Neural cell (in vitro differentiated cells): ENCODE measurements at regions not wholly inside any gene's neighbourhood (a gene's known extent, or its start where the extent isn't known, plus 50 kb on each side); places are given as distances from the start of the nearest gene placed in this dataset.

Experiments used
- H2AFZ ChIP-seq: fragments of 200-600, 300-800 bp; sonication (generic), shearing (Covaris generic); 2 replicates; pipeline ENCODE4 v1.6.0; 2014; ENCODE audit warnings: low read depth, mild to moderate bottlenecking, antibody characterized with exemption, low read length, moderate library complexity
- H3F3A ChIP-seq: fragments of 200-600 bp; shearing (Covaris generic); 2 replicates; pipeline ENCODE4 v1.6.1; 2016; ENCODE audit warnings: mild to moderate bottlenecking, moderate library complexity, mixed read lengths, antibody characterized with exemption, low read length; ENCODE audit not compliant: insufficient read depth, poor library complexity, severe bottlenecking
- H3K27ac ChIP-seq: fragments of 200-600, 300-800 bp; sonication (generic), shearing (Covaris generic); 2 replicates; pipeline ENCODE4 v1.5.1; 2014; ENCODE audit warnings: mild to moderate bottlenecking, low read length, moderate library complexity
- H3K27me3 ChIP-seq: fragments of 300-800, 200-600 bp; sonication (generic), shearing (Covaris generic); 2 replicates; pipeline ENCODE4 v1.6.0; 2014; ENCODE audit warnings: mild to moderate bottlenecking, low read depth, low read length, moderate library complexity; ENCODE audit not compliant: insufficient read depth
- H3K36me3 ChIP-seq: fragments of 300-800, 200-600 bp; sonication (generic), shearing (Covaris generic); 2 replicates; pipeline ENCODE4 v1.5.1; 2014; ENCODE audit warnings: mild to moderate bottlenecking, antibody characterized with exemption, low read length, moderate library complexity; ENCODE audit not compliant: insufficient read depth
- H3K4me2 ChIP-seq: fragments of 300-800, 200-600 bp; sonication (generic), shearing (Covaris generic); 2 replicates; pipeline ENCODE4 v1.6.0; 2014; ENCODE audit warnings: mild to moderate bottlenecking, low read length
- H3K4me3 ChIP-seq: fragments of 300-800, 200-600 bp; sonication (generic), shearing (Covaris generic); 2 replicates; pipeline ENCODE4 v1.5.1; 2014; ENCODE audit warnings: mild to moderate bottlenecking, low read length, moderate library complexity
- H3K79me2 ChIP-seq: fragments of 200-600 bp; shearing (Covaris generic); replicated peaks from 2 replicates; pipeline ENCODE4 v1.6.0; 2014; ENCODE audit warnings: mild to moderate bottlenecking, low read length, moderate library complexity; ENCODE audit not compliant: insufficient read depth
- H3K9ac ChIP-seq: fragments of 300-800, 200-600 bp; sonication (generic), shearing (Covaris generic); 2 replicates; pipeline ENCODE4 v1.6.1; 2016; ENCODE audit warnings: mild to moderate bottlenecking, low read length, mixed read lengths
- H3K9me2 ChIP-seq: fragments of 200-600 bp; shearing (Covaris generic); 2 replicates; pipeline ENCODE4 v1.6.1; 2016; ENCODE audit warnings: mild to moderate bottlenecking, low read length, mixed read lengths; ENCODE audit not compliant: insufficient read depth
- H3K9me3 ChIP-seq: fragments of 200-600, 300-800 bp; sonication (generic), shearing (Covaris generic); 2 replicates; pipeline ENCODE4 v1.6.1; 2016; ENCODE audit warnings: mild to moderate bottlenecking, mixed run types, low read length, moderate library complexity, mixed read lengths
- H4K20me1 ChIP-seq: fragments of 200-600 bp; shearing (Covaris generic); 2 replicates; pipeline ENCODE4 v1.6.1; 2016; ENCODE audit warnings: mild to moderate bottlenecking, mixed run types; ENCODE audit not compliant: insufficient read depth
- EP300 ChIP-seq: fragments of 450-650 bp; conservative IDR thresholded peaks from 2 replicates; pipeline ENCODE4 v1.6.1; 2014; ENCODE audit warnings: antibody characterized with exemption, mild to moderate bottlenecking, moderate library complexity; ENCODE audit not compliant: poor library complexity, severe bottlenecking
- EZH2 ChIP-seq: fragments of 200-600, 300-800 bp; shearing (Covaris generic), sonication (generic); IDR thresholded peaks from 2 replicates; pipeline ENCODE4 v1.6.1; 2014; ENCODE audit warnings: antibody characterized with exemption, low read length, borderline replicate concordance, mild to moderate bottlenecking; ENCODE audit not compliant: insufficient read depth, poor library complexity, severe bottlenecking
- MXI1 ChIP-seq: fragments of 450-650 bp; conservative IDR thresholded peaks from 2 replicates; pipeline ENCODE4 v1.6.1; 2014; ENCODE audit warnings: antibody characterized with exemption, mild to moderate bottlenecking; ENCODE audit not compliant: poor library complexity, severe bottlenecking
- POLR2AphosphoS5 ChIP-seq: IDR thresholded peaks from 2 replicates; pipeline ENCODE4 v1.6.1; 2012
- RAD21 ChIP-seq: fragments of 450-650 bp; conservative IDR thresholded peaks from 2 replicates; pipeline ENCODE4 v1.6.1; 2014; ENCODE audit warnings: antibody characterized with exemption, mild to moderate bottlenecking, moderate library complexity
- SMC3 ChIP-seq: fragments of 450-650 bp; conservative IDR thresholded peaks from 2 replicates; pipeline ENCODE4 v1.6.1; 2014; ENCODE audit warnings: antibody characterized with exemption, mild to moderate bottlenecking, moderate library complexity; ENCODE audit not compliant: poor library complexity
- TAF1 ChIP-seq: IDR thresholded peaks from 2 replicates; pipeline ENCODE4 v1.6.1; 2012; ENCODE audit warnings: low read depth
- TF ChIP-seq, protein P1 (sequence below): fragments of 450-650 bp; IDR thresholded peaks from 2 replicates; pipeline ENCODE4 v1.5.1; 2014; ENCODE audit warnings: antibody characterized with exemption, mild to moderate bottlenecking, moderate library complexity; ENCODE audit not compliant: poor library complexity, severe bottlenecking

DNA sequence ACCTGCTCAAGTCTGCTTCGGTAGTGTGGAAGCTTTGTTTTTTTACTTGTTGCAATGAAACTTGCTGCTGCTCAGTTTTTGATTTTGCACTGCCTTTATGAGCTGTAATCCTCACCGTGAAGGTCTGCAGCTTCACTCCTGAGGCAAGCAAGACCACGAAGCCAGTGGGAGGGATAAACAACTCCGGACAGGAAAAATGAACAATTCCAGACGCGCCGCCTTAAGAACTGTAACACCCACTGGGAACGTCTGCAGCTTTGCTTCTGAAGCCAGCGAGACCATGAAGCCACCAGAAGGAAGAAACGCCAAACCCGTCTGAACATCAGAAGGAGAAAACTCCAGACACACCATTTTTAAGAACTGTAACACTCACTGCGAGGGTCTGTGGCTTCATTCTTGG, 245.7 kb upstream of the REG3G start:
- H3F3A ChIP-seq: no peaks in the 10 kb centered on the region
- H3K4me2 ChIP-seq: no peak overlapping the region
- H3K79me2 ChIP-seq: no peaks in the 10 kb centered on the region
- H3K9ac ChIP-seq: no peak overlapping the region
- H2AFZ ChIP-seq: no peak overlapping the region
- no peak overlapping the region for H3K4me3 ChIP-seq
- H3K9me2 ChIP-seq: no peaks in the 10 kb centered on the region
- H4K20me1 ChIP-seq: no peaks in the 10 kb centered on the region
- H3K9me3 ChIP-seq: no peaks in the 10 kb centered on the region
- H3K27ac ChIP-seq: peak overlapping the region; percentile 34
- H3K27me3 ChIP-seq: no peaks in the 10 kb centered on the region
- no peaks in the 10 kb centered on the region for H3K36me3 ChIP-seq
- TF ChIP-seq MXI1: no peak
- TF ChIP-seq TAF1: no peak
- no peak for TF ChIP-seq EP300
- TF ChIP-seq POLR2AphosphoS5: no peak
- no peak for TF ChIP-seq EZH2
- TF ChIP-seq, protein P1, sequence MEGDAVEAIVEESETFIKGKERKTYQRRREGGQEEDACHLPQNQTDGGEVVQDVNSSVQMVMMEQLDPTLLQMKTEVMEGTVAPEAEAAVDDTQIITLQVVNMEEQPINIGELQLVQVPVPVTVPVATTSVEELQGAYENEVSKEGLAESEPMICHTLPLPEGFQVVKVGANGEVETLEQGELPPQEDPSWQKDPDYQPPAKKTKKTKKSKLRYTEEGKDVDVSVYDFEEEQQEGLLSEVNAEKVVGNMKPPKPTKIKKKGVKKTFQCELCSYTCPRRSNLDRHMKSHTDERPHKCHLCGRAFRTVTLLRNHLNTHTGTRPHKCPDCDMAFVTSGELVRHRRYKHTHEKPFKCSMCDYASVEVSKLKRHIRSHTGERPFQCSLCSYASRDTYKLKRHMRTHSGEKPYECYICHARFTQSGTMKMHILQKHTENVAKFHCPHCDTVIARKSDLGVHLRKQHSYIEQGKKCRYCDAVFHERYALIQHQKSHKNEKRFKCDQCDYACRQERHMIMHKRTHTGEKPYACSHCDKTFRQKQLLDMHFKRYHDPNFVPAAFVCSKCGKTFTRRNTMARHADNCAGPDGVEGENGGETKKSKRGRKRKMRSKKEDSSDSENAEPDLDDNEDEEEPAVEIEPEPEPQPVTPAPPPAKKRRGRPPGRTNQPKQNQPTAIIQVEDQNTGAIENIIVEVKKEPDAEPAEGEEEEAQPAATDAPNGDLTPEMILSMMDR: no peak
- TF ChIP-seq SMC3: no peak

DNA sequence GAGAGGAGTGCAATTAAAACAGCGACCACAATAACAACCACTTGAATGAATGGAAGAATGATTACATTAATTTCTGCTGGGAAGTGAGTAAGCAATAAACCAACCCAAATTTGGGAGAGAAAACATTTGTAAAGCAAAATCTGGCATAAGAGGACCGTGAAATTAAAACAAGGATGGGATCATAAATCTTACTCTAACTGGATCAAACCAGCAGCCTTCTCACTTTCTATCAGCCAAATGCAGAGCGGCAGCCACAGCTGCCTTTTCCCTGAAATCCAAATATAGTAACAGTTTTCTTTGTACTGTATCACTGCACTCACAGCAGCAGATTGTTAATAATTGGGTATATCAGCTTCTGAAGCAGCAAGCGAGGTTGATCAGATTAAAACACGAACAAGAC, 245.2 kb upstream of the REG3G start:
- TF ChIP-seq TAF1 (no peak), RAD21 (no peak), POLR2AphosphoS5 (peak; percentile 51)
- TF ChIP-seq, protein P1: no peak
- no peaks in the 10 kb centered on the region for H3K9me3 ChIP-seq
- peak overlapping the region; percentile 3 for H3K9ac ChIP-seq
- no peaks in the 10 kb centered on the region for H3K36me3 ChIP-seq
- no peaks in the 10 kb centered on the region for H3K79me2 ChIP-seq
- peak overlapping the region; percentile 9 for H2AFZ ChIP-seq
- H3F3A ChIP-seq: no peaks in the 10 kb centered on the region
- H3K27ac ChIP-seq: peak overlapping the region; percentile 34
- H3K27me3 ChIP-seq: no peaks in the 10 kb centered on the region
- no peaks in the 10 kb centered on the region for H3K9me2 ChIP-seq
- no peaks in the 10 kb centered on the region for H4K20me1 ChIP-seq
- no peak overlapping the region for H3K4me2 ChIP-seq
- no peak overlapping the region for H3K4me3 ChIP-seq

DNA sequence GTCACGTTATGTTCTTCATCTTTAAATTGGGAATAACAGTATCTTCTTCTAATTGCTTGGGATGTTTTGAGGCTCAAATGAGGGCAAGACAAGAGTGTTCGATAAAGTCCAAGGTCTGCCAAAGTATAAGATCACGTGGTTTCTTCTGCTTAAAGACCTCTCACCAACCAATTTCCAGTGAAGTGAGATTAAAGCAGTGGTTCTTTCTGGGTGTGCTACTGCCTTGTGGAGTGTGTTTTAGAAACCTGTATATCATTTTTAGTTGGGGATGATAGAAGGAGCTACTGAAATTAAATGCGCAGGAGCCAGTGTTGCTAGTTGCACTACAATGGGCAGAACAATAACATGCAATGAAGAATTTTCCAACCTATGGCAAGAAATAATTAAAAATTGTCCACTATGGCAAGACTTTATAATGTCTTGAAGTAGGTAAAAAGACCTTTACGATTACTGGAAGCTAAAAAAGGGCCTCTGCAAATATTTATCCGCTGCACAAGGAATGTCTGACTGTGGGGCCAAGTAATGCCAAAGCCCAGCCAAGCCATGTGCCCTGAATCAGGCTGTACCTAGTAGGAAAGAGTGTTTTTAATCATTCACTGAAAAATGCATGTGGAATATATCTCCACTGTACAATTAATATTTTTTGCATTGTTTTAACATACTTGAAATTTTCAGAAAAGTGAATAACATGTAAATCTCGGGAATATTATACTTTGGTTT, 244.5 kb upstream of the REG3G start:
- no peaks in the 10 kb centered on the region for H3K36me3 ChIP-seq
- no peak overlapping the region for H3K4me2 ChIP-seq
- H3K27me3 ChIP-seq: no peaks in the 10 kb centered on the region
- H4K20me1 ChIP-seq: no peaks in the 10 kb centered on the region
- no peaks in the 10 kb centered on the region for H3K9me2 ChIP-seq
- no peaks in the 10 kb centered on the region for H3K79me2 ChIP-seq
- peak overlapping the region; percentile 34 for H3K27ac ChIP-seq
- no peak overlapping the region for H2AFZ ChIP-seq
- no peak for TF ChIP-seq MXI1
- TF ChIP-seq SMC3: no peak
- no peak for TF ChIP-seq POLR2AphosphoS5
- TF ChIP-seq EZH2: no peak
- TF ChIP-seq TAF1: no peak
- no peak for TF ChIP-seq RAD21
- H3K9ac ChIP-seq: no peak overlapping the region
- no peaks in the 10 kb centered on the region for H3K9me3 ChIP-seq
- no peak overlapping the region for H3K4me3 ChIP-seq
- no peaks in the 10 kb centered on the region for H3F3A ChIP-seq
